ENCODE measurements at regions not wholly inside any gene's neighbourhood (a gene's known extent, or its start where the extent isn't known, plus 50 kb on each side); places are given as distances from the start of the nearest gene placed in this dataset.

- Histone ChIP-seq H3K27me3 (ENCODE audit: control insufficient read depth, low read length) (no peaks in the 10 kb centered on the region), H3K9me3 (ENCODE audit: control insufficient read depth, insufficient read depth, low read length) (no peaks in the 10 kb centered on the region), H3K36me3 (ENCODE audit: control insufficient read depth, low read length) (no peaks in the 10 kb centered on the region), H3K79me2 (ENCODE audit: control insufficient read depth, low read length) (no peaks in the 10 kb centered on the region), H4K20me1 (ENCODE audit: control insufficient read depth, insufficient read depth, low read depth, low read length) (no peaks in the 10 kb centered on the region), H3K4me2 (ENCODE audit: low read length) (no peak overlapping the region), H3K27ac (ENCODE audit: low read depth, low read length) (no peak overlapping the region), H3K4me1 (ENCODE audit: control insufficient read depth, low read length) (peaks cover 9% of the 10 kb centered on the region), H3K4me3 (ENCODE audit: low read length) (no peak overlapping the region), H3K9me2 (replicated peaks; ENCODE audit: control insufficient read depth, low read length) (no peaks in the 10 kb centered on the region), H3F3A (ENCODE audit: control insufficient read depth, insufficient read depth) (no peaks in the 10 kb centered on the region)
- TF ChIP-seq CTCF (IDR thresholded peaks at IDR 0.05; ENCODE audit: low read depth, low read length, poor library complexity, severe bottlenecking): no peak
- no peak for TF ChIP-seq EZH2phosphoT487 (IDR thresholded peaks at IDR 0.05; ENCODE audit: borderline replicate concordance, low read length)
Observed at GRCh38 chr17:404703-405102, 52.1 kb upstream of the RPH3AL start.
